GM21381 (cell line): ENCODE measurements at regions not wholly inside any gene's neighbourhood (a gene's known extent, or its start where the extent isn't known, plus 50 kb on each side); places are given as distances from the start of the nearest gene placed in this dataset.
"Not testable (repeated sequence)": the region's sequence is repeated elsewhere in the genome, so short reads cannot be mapped to it uniquely, and the experiment has no call there.

Source experiments
- ATAC-seq: cut with Tn5 transposase; IDR thresholded peaks from one replicate; pipeline ENCODE4 v1.9.1; 2021; ENCODE audit warnings: mild to moderate bottlenecking, moderate library complexity; ENCODE audit not compliant: unreplicated experiment

DNA sequence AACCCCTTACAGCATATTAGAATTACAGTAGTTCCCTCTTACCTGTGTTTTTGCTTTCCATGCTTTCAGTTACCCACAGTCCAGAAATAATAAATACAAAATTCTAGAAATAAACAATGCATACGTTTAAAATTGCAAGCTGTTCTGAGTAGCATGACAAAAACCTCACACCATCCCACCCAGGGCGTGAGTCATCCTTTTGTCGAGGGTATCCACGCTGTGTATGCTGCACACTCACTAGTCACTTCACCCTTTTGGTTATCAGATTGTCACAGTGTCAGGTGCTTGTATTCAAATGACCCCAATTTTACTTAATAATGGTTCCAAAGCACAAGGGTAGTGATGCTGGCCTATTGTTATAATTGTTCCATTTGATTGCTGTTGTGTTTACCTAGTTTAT, 72.5 kb upstream of the P3H2 start:
- ATAC-seq: no peak

GRCh38 chr3:190192739-190193138, 72.0 kb upstream of the P3H2 start:
- ATAC-seq: no peak

DNA sequence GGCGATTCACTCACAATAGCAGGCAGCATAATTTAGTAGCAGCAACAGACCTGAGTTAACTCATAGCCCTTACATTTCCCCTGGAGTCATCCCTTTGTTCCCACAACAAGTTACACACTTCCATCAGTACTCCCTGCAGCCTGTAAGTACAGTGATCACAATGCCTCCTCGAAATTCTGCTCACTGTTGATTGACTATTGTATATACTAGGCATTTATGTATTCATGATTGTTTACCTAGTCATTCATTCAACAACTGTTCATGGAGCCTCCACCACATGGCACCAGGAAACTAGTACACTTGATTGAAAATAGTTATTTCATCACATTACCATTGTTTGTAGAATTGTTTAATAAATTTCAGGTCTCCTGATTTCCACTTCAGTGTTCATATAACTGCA, 71.4 kb upstream of the P3H2 start:
- no peak for ATAC-seq

DNA sequence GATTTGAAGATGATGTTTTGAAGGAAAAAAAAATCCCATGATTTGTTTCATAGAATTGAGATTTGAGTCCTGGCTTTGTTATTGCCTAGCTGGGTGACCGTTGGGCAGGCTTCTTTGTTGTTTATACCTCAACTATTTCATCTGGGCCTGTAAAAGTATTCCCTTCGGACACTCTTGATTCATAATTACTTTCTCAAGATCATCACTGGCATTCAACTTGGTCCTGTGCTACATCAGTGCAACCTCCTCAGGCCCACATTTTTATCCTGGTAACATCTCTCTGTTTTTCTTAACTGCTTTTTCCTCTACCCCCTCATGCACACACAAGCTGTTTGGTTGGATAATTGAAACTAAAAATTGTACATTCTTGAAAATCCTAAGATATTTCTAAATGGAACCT, 67.5 kb upstream of the P3H2 start:
- ATAC-seq: no peak

DNA sequence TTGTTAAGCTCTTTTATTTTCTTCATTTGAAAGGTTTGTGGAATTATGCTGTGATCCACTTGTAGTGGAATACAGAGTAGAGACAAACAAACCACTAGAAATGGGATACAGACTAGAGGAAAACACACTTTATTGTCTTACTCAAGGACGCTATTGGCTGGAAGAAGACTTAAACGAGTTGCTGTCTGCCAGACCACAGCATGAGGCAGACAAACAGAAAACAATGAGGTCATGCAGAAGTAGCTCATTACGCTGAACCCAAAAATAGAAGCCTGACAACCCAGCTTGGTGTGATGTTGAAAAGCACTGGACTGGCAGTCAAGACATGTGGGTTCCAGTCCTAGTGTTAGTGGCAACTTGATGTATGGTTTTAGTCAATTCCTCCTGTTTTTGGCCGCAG, 62.4 kb upstream of the P3H2 start:
- no peak for ATAC-seq

GRCh38 chr3:190182418-190183043, 61.8 kb upstream of the P3H2 start:
- no peak for ATAC-seq

- ATAC-seq: no peak
Observed at GRCh38 chr3:190180268-190180667, 59.6 kb upstream of the P3H2 start.

- ATAC-seq: no peak
Observed at GRCh38 chr3:190178779-190179178, 58.1 kb upstream of the P3H2 start.

- ATAC-seq: not testable (repeated sequence)
Observed at GRCh38 chr3:190176933-190177525, 56.3 kb upstream of the P3H2 start.

DNA sequence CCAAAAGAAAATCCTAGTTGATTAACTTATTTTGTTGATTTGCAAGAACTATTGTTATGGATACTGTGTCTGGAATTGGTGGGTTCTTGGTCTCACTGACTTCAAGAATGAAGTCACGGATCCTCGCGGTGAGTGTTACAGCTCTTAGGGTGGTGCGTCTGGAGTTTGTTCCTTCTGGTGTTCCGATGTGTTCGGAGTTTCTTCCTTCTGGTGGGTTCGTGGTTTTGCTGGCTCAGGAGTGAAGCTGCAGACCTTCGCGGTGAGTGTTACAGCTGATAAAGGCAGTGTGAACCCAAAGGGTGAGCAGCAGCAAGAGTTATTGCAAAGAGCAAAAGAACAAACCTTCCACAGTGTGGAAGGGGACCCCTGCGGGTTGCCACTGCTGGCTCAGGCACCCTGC, 55.4 kb upstream of the P3H2 start:
- not testable (repeated sequence) for ATAC-seq

DNA sequence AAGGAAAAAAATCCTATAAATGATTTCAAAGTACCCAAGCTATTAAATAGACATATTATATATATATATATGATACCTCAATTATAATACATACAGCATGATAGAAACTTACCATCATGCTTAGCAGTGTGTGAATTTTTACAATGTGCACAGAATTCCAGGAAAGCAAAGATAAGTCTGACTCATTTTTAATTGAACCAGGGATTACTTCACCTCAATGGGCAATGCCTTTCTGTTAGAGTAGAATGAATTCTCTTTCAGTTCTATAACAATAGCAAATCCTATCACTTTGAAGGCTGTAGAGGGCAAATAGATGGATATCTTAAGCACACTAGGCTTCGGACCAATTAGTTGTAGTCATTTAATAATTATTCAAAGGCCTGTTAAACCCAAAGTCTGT, 54.8 kb upstream of the P3H2 start:
- no peak for ATAC-seq

DNA sequence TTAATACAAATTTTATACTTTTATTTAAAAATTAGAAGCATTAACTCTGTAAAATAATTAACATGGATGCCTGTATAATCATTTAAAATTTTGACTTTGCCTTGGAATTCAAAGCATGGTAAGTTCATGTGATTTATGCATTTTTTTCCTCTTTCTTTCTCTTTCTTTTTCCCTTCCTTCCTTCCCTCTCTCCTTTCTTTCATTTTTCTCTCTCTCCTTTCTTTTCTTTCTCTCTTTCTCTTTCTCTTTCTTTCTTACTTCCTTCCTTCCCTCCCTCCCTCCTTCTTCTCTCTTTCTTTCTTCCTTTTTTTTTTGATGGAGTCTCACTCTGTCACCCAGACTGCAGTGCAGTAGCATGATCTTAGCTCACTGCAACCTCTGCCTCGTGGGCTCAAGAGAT, 53.8 kb upstream of the P3H2 start:
- ATAC-seq: no peak

- no peak for ATAC-seq
Observed at GRCh38 chr3:190173426-190173825, 52.7 kb upstream of the P3H2 start.

- no peak for ATAC-seq
Observed at GRCh38 chr3:190172751-190173150, 52.1 kb upstream of the P3H2 start.
